ENCODE measurements at regions not wholly inside any gene's neighbourhood (a gene's known extent, or its start where the extent isn't known, plus 50 kb on each side); places are given as distances from the start of the nearest gene placed in this dataset.
"Not testable (repeated sequence)": the region's sequence is repeated elsewhere in the genome, so short reads cannot be mapped to it uniquely, and the experiment has no call there.

- Histone ChIP-seq H3K36me3 (ENCODE audit: insufficient read depth, low read length) (no peaks in the 10 kb centered on the region), H3K79me2 (replicated peaks; ENCODE audit: insufficient read depth, low read length) (no peaks in the 10 kb centered on the region), H2AFZ (ENCODE audit: low read depth, low read length) (no peak overlapping the region), H3K4me3 (ENCODE audit: low read length) (no peak overlapping the region), H4K20me1 (ENCODE audit: insufficient read depth) (no peaks in the 10 kb centered on the region), H3K4me2 (ENCODE audit: low read length) (no peak overlapping the region), H3F3A (ENCODE audit: insufficient read depth, low read length, poor library complexity, severe bottlenecking) (no peaks in the 10 kb centered on the region), H3K27ac (ENCODE audit: low read length) (no peak overlapping the region), H3K27me3 (ENCODE audit: insufficient read depth, low read depth, low read length) (no peaks in the 10 kb centered on the region), H3K9me3 (ENCODE audit: low read length) (no peaks in the 10 kb centered on the region), H3K9me2 (ENCODE audit: insufficient read depth, low read length) (no peaks in the 10 kb centered on the region), H3K9ac (ENCODE audit: low read length) (no peak overlapping the region)
- TF ChIP-seq CTCF (IDR thresholded peaks at IDR 0.05; ENCODE audit: poor library complexity, severe bottlenecking) (no peak), RAD21 (conservative IDR thresholded peaks at IDR 0.05) (no peak), POLR2AphosphoS5 (IDR thresholded peaks at IDR 0.05) (no peak), TAF1 (IDR thresholded peaks at IDR 0.05; ENCODE audit: low read depth) (no peak), MXI1 (conservative IDR thresholded peaks at IDR 0.05; ENCODE audit: poor library complexity, severe bottlenecking) (no peak), SMC3 (conservative IDR thresholded peaks at IDR 0.05; ENCODE audit: poor library complexity) (no peak), EZH2 (IDR thresholded peaks at IDR 0.05; ENCODE audit: borderline replicate concordance, insufficient read depth, low read length, poor library complexity, severe bottlenecking) (no peak), REST (IDR thresholded peaks at IDR 0.05; ENCODE audit: borderline replicate concordance) (no peak), EP300 (conservative IDR thresholded peaks at IDR 0.05; ENCODE audit: poor library complexity, severe bottlenecking) (no peak)
These were observed 436.5 kb downstream of the SMARCA1 start for GRCh38 chrX:129086802-129087201.

GRCh38 chrX:129084291-129084690 lies 439.0 kb downstream of the SMARCA1 start:
- H2AFZ ChIP-seq (ENCODE audit: low read depth, low read length); H3K4me2 ChIP-seq (ENCODE audit: low read length); H3F3A ChIP-seq (ENCODE audit: insufficient read depth, low read length, poor library complexity, severe bottlenecking); H3K79me2 ChIP-seq (replicated peaks; ENCODE audit: insufficient read depth, low read length); H3K9me2 ChIP-seq (ENCODE audit: insufficient read depth, low read length); H3K4me3 ChIP-seq (ENCODE audit: low read length); H3K27ac ChIP-seq (ENCODE audit: low read length); H3K9ac ChIP-seq (ENCODE audit: low read length); H3K36me3 ChIP-seq (ENCODE audit: insufficient read depth, low read length); H4K20me1 ChIP-seq (ENCODE audit: insufficient read depth); H3K27me3 ChIP-seq (ENCODE audit: insufficient read depth, low read depth, low read length); H3K9me3 ChIP-seq (ENCODE audit: low read length): not testable (repeated sequence)
